GM12891 (cell line): ENCODE measurements at regions not wholly inside any gene's neighbourhood (a gene's known extent, or its start where the extent isn't known, plus 50 kb on each side); places are given as distances from the start of the nearest gene placed in this dataset.

Experiments
- DNase-seq: peaks from one replicate; pipeline ENCODE4 v3.0.0; 2011; ENCODE audit warnings: low spot score; ENCODE audit not compliant: insufficient read length
- FAIRE-seq: peaks from 2 replicates; lab custom pipeline; 2011; peaks lifted over from hg19 to GRCh38; lab: Jason Lieb, UNC
- PAX5 ChIP-seq: IDR thresholded peaks from 2 replicates; pipeline ENCODE4 v1.6.1; 2011; ENCODE audit warnings: low read length, moderate library complexity, mild to moderate bottlenecking; ENCODE audit not compliant: insufficient read depth, severe bottlenecking
- POLR2A ChIP-seq: IDR thresholded peaks from 2 replicates; pipeline ENCODE4 v1.6.1; 2011; ENCODE audit warnings: low read depth, low read length, control low read depth
- POLR2AphosphoS5 ChIP-seq: IDR thresholded peaks from 2 replicates; pipeline ENCODE4 v1.6.1; 2011; ENCODE audit warnings: low read depth, low read length, control low read depth
- POU2F2 ChIP-seq: IDR thresholded peaks from 2 replicates; pipeline ENCODE4 v1.6.1; 2011; ENCODE audit warnings: low read depth, mild to moderate bottlenecking, control low read depth, low read length, moderate library complexity
- SPI1 ChIP-seq: IDR thresholded peaks from 2 replicates; pipeline ENCODE4 v1.6.1; 2011; ENCODE audit warnings: low read depth, low read length, control low read depth
- TAF1 ChIP-seq: IDR thresholded peaks from 2 replicates; pipeline ENCODE4 v1.6.1; 2011; ENCODE audit warnings: low read depth, low read length, control low read depth

- FAIRE-seq (no peak), DNase-seq (no peak)
- TF ChIP-seq POLR2AphosphoS5 (no peak), POLR2A (no peak), TAF1 (no peak), POU2F2 (no peak), PAX5 (no peak), SPI1 (no peak)
These were observed 57.1 kb upstream of the ODC1 start for GRCh38 chr2:10504994-10505820.

- FAIRE-seq (no peak), DNase-seq (no peak)
- TF ChIP-seq PAX5 (no peak), POLR2AphosphoS5 (no peak)
These were observed 56.4 kb upstream of the ODC1 start for GRCh38 chr2:10504370-10504993.

GRCh38 chr2:10502803-10503107 lies 54.6 kb upstream of the ODC1 start:
- TF ChIP-seq PAX5, result no peak
- no peak for TF ChIP-seq POU2F2
- no peak for TF ChIP-seq TAF1
- no peak for TF ChIP-seq POLR2AphosphoS5
- no peak for TF ChIP-seq POLR2A
- TF ChIP-seq SPI1, result no peak
- DNase-seq, result no peak
- FAIRE-seq, result no peak

- FAIRE-seq (no peak), DNase-seq (no peak)
- TF ChIP-seq POLR2AphosphoS5 (no peak), POU2F2 (no peak), POLR2A (no peak), SPI1 (no peak), PAX5 (no peak), TAF1 (no peak)
These were observed 54.1 kb upstream of the ODC1 start for GRCh38 chr2:10501980-10502802.

GRCh38 chr2:10501451-10501961 lies 53.4 kb upstream of the ODC1 start:
- DNase-seq (no peak), FAIRE-seq (no peak)
- TF ChIP-seq POLR2AphosphoS5 (no peak), POLR2A (no peak), PAX5 (no peak), POU2F2 (no peak), TAF1 (no peak), SPI1 (no peak)

- FAIRE-seq, result no peak
- no peak for DNase-seq
- TF ChIP-seq PAX5 (no peak), POU2F2 (no peak), TAF1 (no peak), SPI1 (no peak), POLR2AphosphoS5 (no peak), POLR2A (no peak)
These were observed 52.7 kb upstream of the ODC1 start for GRCh38 chr2:10500601-10501361.

- FAIRE-seq (no peak), DNase-seq (no peak)
These were observed 51.9 kb upstream of the ODC1 start for GRCh38 chr2:10499911-10500521.

GRCh38 chr2:10499275-10499907 lies 51.3 kb upstream of the ODC1 start:
- TF ChIP-seq POLR2AphosphoS5 (no peak), TAF1 (no peak), POLR2A (no peak), PAX5 (no peak), SPI1 (no peak), POU2F2 (no peak)
- no peak for DNase-seq
- no peak for FAIRE-seq

More at GRCh38 chr2:10499911-10500521, 51.9 kb upstream of the ODC1 start:
- TF ChIP-seq POLR2AphosphoS5 (no peak), POU2F2 (no peak), POLR2A (no peak), PAX5 (no peak), SPI1 (no peak), TAF1 (no peak)
